Neuron (in vitro differentiated cells): ENCODE measurements at regions not wholly inside any gene's neighbourhood (a gene's known extent, or its start where the extent isn't known, plus 50 kb on each side); places are given as distances from the start of the nearest gene placed in this dataset.

ENCODE experiments used
- H2AFZ ChIP-seq: one replicate; pipeline ENCODE4 v1.6.1; 2013; ENCODE audit warnings: low read depth, mild to moderate bottlenecking, inconsistent platforms, low read length, moderate library complexity
- H3K27me3 ChIP-seq: one replicate; pipeline ENCODE4 v1.6.1; 2013; ENCODE audit warnings: low read length; ENCODE audit not compliant: insufficient read depth
- H3K36me3 ChIP-seq: one replicate; pipeline ENCODE4 v1.6.1; 2013; ENCODE audit warnings: low read length; ENCODE audit not compliant: insufficient read depth
- H3K4me1 ChIP-seq: one replicate; pipeline ENCODE4 v1.6.1; 2013; ENCODE audit warnings: low read length; ENCODE audit not compliant: insufficient read depth
- H3K4me3 ChIP-seq: 2 replicates; pipeline ENCODE4 v1.5.1; 2013; ENCODE audit warnings: mild to moderate bottlenecking, low read length, moderate library complexity
- H3K9me3 ChIP-seq: one replicate; pipeline ENCODE4 v1.6.1; 2013; ENCODE audit warnings: low read length

GRCh38 chr9:38278457-38278856 is 114.0 kb upstream of the ALDH1B1 start:
- no peaks in the 10 kb centered on the region for H3K4me1 ChIP-seq
- H3K36me3 ChIP-seq: no peaks in the 10 kb centered on the region
- H2AFZ ChIP-seq: no peak overlapping the region
- no peak overlapping the region for H3K4me3 ChIP-seq
- no peaks in the 10 kb centered on the region for H3K9me3 ChIP-seq
- peaks cover 4% of the 10 kb centered on the region for H3K27me3 ChIP-seq

GRCh38 chr9:38277601-38278200 is 114.8 kb upstream of the ALDH1B1 start:
- Histone ChIP-seq H3K4me1 (no peaks in the 10 kb centered on the region), H3K4me3 (no peak overlapping the region), H2AFZ (no peak overlapping the region), H3K27me3 (peaks cover 4% of the 10 kb centered on the region), H3K36me3 (no peaks in the 10 kb centered on the region), H3K9me3 (no peaks in the 10 kb centered on the region)

GRCh38 chr9:38276771-38277439 is 115.6 kb upstream of the ALDH1B1 start:
- Histone ChIP-seq H3K9me3 (no peaks in the 10 kb centered on the region), H3K4me3 (no peak overlapping the region), H3K4me1 (no peaks in the 10 kb centered on the region), H2AFZ (no peak overlapping the region), H3K27me3 (peaks cover 4% of the 10 kb centered on the region), H3K36me3 (no peaks in the 10 kb centered on the region)

- peaks cover 4% of the 10 kb centered on the region for H3K27me3 ChIP-seq
- H3K9me3 ChIP-seq: no peaks in the 10 kb centered on the region
- H3K36me3 ChIP-seq: no peaks in the 10 kb centered on the region
- no peak overlapping the region for H2AFZ ChIP-seq
- no peaks in the 10 kb centered on the region for H3K4me1 ChIP-seq
- H3K4me3 ChIP-seq: no peak overlapping the region
Measured at GRCh38 chr9:38274800-38275199, 117.7 kb upstream of the ALDH1B1 start.

GRCh38 chr9:38272710-38273109 is 119.8 kb upstream of the ALDH1B1 start:
- no peaks in the 10 kb centered on the region for H3K27me3 ChIP-seq
- no peaks in the 10 kb centered on the region for H3K9me3 ChIP-seq
- H3K36me3 ChIP-seq: no peaks in the 10 kb centered on the region
- no peaks in the 10 kb centered on the region for H3K4me1 ChIP-seq
- no peak overlapping the region for H3K4me3 ChIP-seq
- H2AFZ ChIP-seq: no peak overlapping the region

GRCh38 chr9:38271666-38272241 is 120.7 kb upstream of the ALDH1B1 start:
- Histone ChIP-seq H3K27me3 (no peaks in the 10 kb centered on the region), H3K4me1 (no peaks in the 10 kb centered on the region), H2AFZ (no peak overlapping the region), H3K36me3 (no peaks in the 10 kb centered on the region), H3K4me3 (no peak overlapping the region), H3K9me3 (no peaks in the 10 kb centered on the region)

GRCh38 chr9:38269775-38270174 is 122.7 kb upstream of the ALDH1B1 start:
- no peak overlapping the region for H2AFZ ChIP-seq
- no peaks in the 10 kb centered on the region for H3K27me3 ChIP-seq
- H3K4me3 ChIP-seq: no peak overlapping the region
- no peaks in the 10 kb centered on the region for H3K9me3 ChIP-seq
- H3K36me3 ChIP-seq: no peaks in the 10 kb centered on the region
- H3K4me1 ChIP-seq: no peaks in the 10 kb centered on the region

- no peaks in the 10 kb centered on the region for H3K27me3 ChIP-seq
- no peak overlapping the region for H3K4me3 ChIP-seq
- H3K4me1 ChIP-seq: no peaks in the 10 kb centered on the region
- H3K9me3 ChIP-seq: no peaks in the 10 kb centered on the region
- H2AFZ ChIP-seq: no peak overlapping the region
- H3K36me3 ChIP-seq: no peaks in the 10 kb centered on the region
Measured at GRCh38 chr9:38263532-38263931, 129.0 kb upstream of the ALDH1B1 start.

GRCh38 chr9:38259519-38260218 is 132.8 kb upstream of the ALDH1B1 start:
- Histone ChIP-seq H3K27me3 (peaks cover 2% of the 10 kb centered on the region), H2AFZ (no peak overlapping the region), H3K9me3 (no peaks in the 10 kb centered on the region), H3K4me3 (no peak overlapping the region), H3K36me3 (no peaks in the 10 kb centered on the region), H3K4me1 (no peaks in the 10 kb centered on the region)

- Histone ChIP-seq H3K4me3 (no peak overlapping the region), H3K36me3 (no peaks in the 10 kb centered on the region), H2AFZ (no peak overlapping the region), H3K4me1 (no peaks in the 10 kb centered on the region), H3K9me3 (no peaks in the 10 kb centered on the region), H3K27me3 (peaks cover 6% of the 10 kb centered on the region)
Measured at GRCh38 chr9:38259056-38259455, 133.4 kb upstream of the ALDH1B1 start.

- H3K4me1 ChIP-seq: no peaks in the 10 kb centered on the region
- H3K4me3 ChIP-seq: no peak overlapping the region
- H3K9me3 ChIP-seq: no peaks in the 10 kb centered on the region
- H2AFZ ChIP-seq: no peak overlapping the region
- H3K36me3 ChIP-seq: no peaks in the 10 kb centered on the region
- peaks cover 6% of the 10 kb centered on the region for H3K27me3 ChIP-seq
Measured at GRCh38 chr9:38257626-38258215, 134.8 kb upstream of the ALDH1B1 start.

GRCh38 chr9:38256461-38256860 is 136.0 kb upstream of the ALDH1B1 start:
- Histone ChIP-seq H3K4me3 (no peak overlapping the region), H3K27me3 (peaks cover 6% of the 10 kb centered on the region), H2AFZ (no peak overlapping the region), H3K36me3 (no peaks in the 10 kb centered on the region), H3K4me1 (no peaks in the 10 kb centered on the region), H3K9me3 (no peaks in the 10 kb centered on the region)

- Histone ChIP-seq H3K27me3 (peaks cover 8% of the 10 kb centered on the region), H3K4me3 (no peak overlapping the region), H3K4me1 (no peaks in the 10 kb centered on the region), H3K36me3 (no peaks in the 10 kb centered on the region), H2AFZ (no peak overlapping the region), H3K9me3 (no peaks in the 10 kb centered on the region)
Measured at GRCh38 chr9:38255599-38255998, 136.9 kb upstream of the ALDH1B1 start.
